MCF 10A (cell line): ENCODE measurements at regions not wholly inside any gene's neighbourhood (a gene's known extent, or its start where the extent isn't known, plus 50 kb on each side); places are given as distances from the start of the nearest gene placed in this dataset.

Source experiments
- BruUV-seq: library from RNA; stranded (reverse); fragments of 400-500 nt; replicated peaks from 2 replicates; lab custom pipeline; 2021; lab: Mats Ljungman, UMichigan
- CTCF ChIA-PET: fragments of 300-600 bp; sonication (Branson Sonifier 250); formaldehyde crosslinking; extraction: SDS; loops from one replicate; lab custom pipeline; 2021; ENCODE audit warnings: antibody characterized with exemption, inconsistent platforms; lab: Yijun Ruan, JAX
- POLR2A ChIA-PET: fragments of 300-600, 350-650 bp; sonication (Branson Sonifier 250); formaldehyde crosslinking; extraction: SDS; loops from one replicate; lab custom pipeline; 2020; ENCODE audit warnings: antibody characterized with exemption, inconsistent platforms; lab: Yijun Ruan, JAX
- DNase-seq: peaks from one replicate; pipeline ENCODE4 v3.0.0-alpha.2; 2018; ENCODE audit not compliant: unreplicated experiment
- H3K27ac Mint-ChIP-seq: one replicate; pipeline ENCODE4 v1.8.0; 2022; ENCODE audit warnings: mild to moderate bottlenecking, low read depth, mixed read lengths; ENCODE audit not compliant: unreplicated experiment
- H3K27me3 Mint-ChIP-seq: one replicate; pipeline ENCODE4 v1.8.0; 2022; ENCODE audit warnings: mixed read lengths; ENCODE audit not compliant: insufficient read depth, unreplicated experiment
- H3K36me3 Mint-ChIP-seq: one replicate; pipeline ENCODE4 v1.8.0; 2022; ENCODE audit warnings: mild to moderate bottlenecking, moderate library complexity, mixed read lengths; ENCODE audit not compliant: insufficient read depth, unreplicated experiment
- H3K4me1 Mint-ChIP-seq: one replicate; pipeline ENCODE4 v1.8.0; 2022; ENCODE audit warnings: mixed read lengths; ENCODE audit not compliant: insufficient read depth, unreplicated experiment
- H3K4me3 Mint-ChIP-seq: one replicate; pipeline ENCODE4 v1.8.0; 2022; ENCODE audit warnings: mild to moderate bottlenecking, moderate library complexity, mixed read lengths; ENCODE audit not compliant: unreplicated experiment
- H3K9me3 Mint-ChIP-seq: one replicate; pipeline ENCODE4 v1.8.0; 2022; ENCODE audit warnings: mixed read lengths; ENCODE audit not compliant: unreplicated experiment
- CTCF ChIP-seq: fragments of 200-600 bp; IDR thresholded peaks from one replicate; pipeline ENCODE4 v1.8.0; 2022; ENCODE audit warnings: antibody characterized with exemption, mild to moderate bottlenecking; ENCODE audit not compliant: unreplicated experiment
- intact Hi-C: fragments of 100-400 bp; cut with micrococcal nuclease; formaldehyde crosslinking; loops from 2 replicates; pipeline ENCODE4 v1.14.1; 2022

- no TSS peak for BruUV-seq
- DNase-seq = no peak
- POLR2A ChIA-PET = interaction anchor here (1.0 kb wide), 1 partner anchor 10 kb away, joined by 3 read pairs; no protein-coding TSS in a partner anchor
- Mint-ChIP-seq H3K36me3 (no peaks in the 10 kb centered on the region), H3K9me3 (peaks cover 8% of the 10 kb centered on the region), H3K27ac (no peak overlapping the region), H3K4me3 (no peak overlapping the region), H3K4me1 (no peaks in the 10 kb centered on the region), H3K27me3 (no peaks in the 10 kb centered on the region)
- no peak for TF ChIP-seq CTCF
- intact Hi-C loops = no loop called here
- CTCF ChIA-PET = interaction anchor here (0.6 kb wide), 1 partner anchor 16 kb away, joined by 3 read pairs; no protein-coding TSS in a partner anchor
Measured at GRCh38 chr11:37390576-37391083, 792.6 kb upstream of the RAG2 start.

GRCh38 chr11:37378958-37379357 is 780.9 kb upstream of the RAG2 start:
- Mint-ChIP-seq H3K9me3 (no peaks in the 10 kb centered on the region), H3K4me1 (no peaks in the 10 kb centered on the region), H3K27ac (no peak overlapping the region), H3K4me3 (no peak overlapping the region), H3K27me3 (no peaks in the 10 kb centered on the region), H3K36me3 (no peaks in the 10 kb centered on the region)
- no peak for TF ChIP-seq CTCF
- intact Hi-C loops = no loop called here
- CTCF ChIA-PET = no interaction called here
- no peak for DNase-seq
- POLR2A ChIA-PET = interaction anchor here (0.5 kb wide), 1 partner anchor 710 kb away, joined by 3 read pairs; no protein-coding TSS in a partner anchor
- no TSS peak for BruUV-seq

GRCh38 chr11:37372667-37373066 is 774.6 kb upstream of the RAG2 start:
- DNase-seq = no peak
- TF ChIP-seq CTCF = no peak
- BruUV-seq = no TSS peak
- no peaks in the 10 kb centered on the region for H3K36me3 Mint-ChIP-seq
- intact Hi-C loops = no loop called here
- H3K27me3 Mint-ChIP-seq = no peaks in the 10 kb centered on the region
- H3K4me1 Mint-ChIP-seq = no peaks in the 10 kb centered on the region
- CTCF ChIA-PET = interaction anchor here (1.5 kb wide), 1 partner anchor 11 kb away, joined by 3 read pairs; no protein-coding TSS in a partner anchor
- no peak overlapping the region for H3K27ac Mint-ChIP-seq
- POLR2A ChIA-PET = interaction anchor here (0.5 to 0.7 kb wide), 2 partner anchors 304 to 1694 kb away, joined by 3 to 4 read pairs; no protein-coding TSS in a partner anchor
- no peak overlapping the region for H3K4me3 Mint-ChIP-seq
- H3K9me3 Mint-ChIP-seq = no peaks in the 10 kb centered on the region

- intact Hi-C loops = no loop called here
- BruUV-seq = no TSS peak
- no peak overlapping the region for H3K27ac Mint-ChIP-seq
- H3K36me3 Mint-ChIP-seq = no peaks in the 10 kb centered on the region
- TF ChIP-seq CTCF = no peak
- ChIA-PET CTCF (interaction anchor here (1.4 kb wide), 1 partner anchor 17 kb away, joined by 4 read pairs; no protein-coding TSS in a partner anchor), POLR2A (interaction anchor here (0.7 kb wide), 1 partner anchor 1891 kb away, joined by 3 read pairs; no protein-coding TSS in a partner anchor)
- no peaks in the 10 kb centered on the region for H3K27me3 Mint-ChIP-seq
- H3K4me3 Mint-ChIP-seq = no peak overlapping the region
- peak; percentile 22 for DNase-seq
- H3K4me1 Mint-ChIP-seq = no peaks in the 10 kb centered on the region
- H3K9me3 Mint-ChIP-seq = no peaks in the 10 kb centered on the region
Measured at GRCh38 chr11:37371346-37371970, 773.4 kb upstream of the RAG2 start.
